Thyroid gland (tissue), 4 donors: ENCODE measurements at regions not wholly inside any gene's neighbourhood (a gene's known extent, or its start where the extent isn't known, plus 50 kb on each side); places are given as distances from the start of the nearest gene placed in this dataset.

Experiments used
- CTCF ChIP-seq, 6 experiments: fragments of 200-600 bp in 3 of 6; fragments of 450-650 bp in 3 of 6; sonication (generic) in 3 of 6; IDR thresholded peaks; one replicate each; pipeline ENCODE4 v1.5.1; 2016 to 2019; ENCODE audit warnings: antibody characterized with exemption in 6 of 6, mild to moderate bottlenecking in 2 of 6, inconsistent platforms in 1 of 6, moderate library complexity in 1 of 6
- POLR2A ChIP-seq, 2 donors: fragments of 450-650 bp; IDR thresholded peaks; one replicate each; pipeline ENCODE4 v1.6.1; 2017; ENCODE audit warnings: antibody characterized with exemption in 2 of 2, mild to moderate bottlenecking in 2 of 2, moderate library complexity in 1 of 2

GRCh38 chr5:110854200-110854599, 115.4 kb downstream of the SLC25A46 start:
- TF ChIP-seq CTCF (IDR thresholded peaks at IDR 0.05) (no peak), POLR2A (IDR thresholded peaks at IDR 0.05) (no peak)
